Glomerular visceral epithelial cell (primary cell): ENCODE measurements at regions not wholly inside any gene's neighbourhood (a gene's known extent, or its start where the extent isn't known, plus 50 kb on each side); places are given as distances from the start of the nearest gene placed in this dataset.
"Not testable (repeated sequence)": the region's sequence is repeated elsewhere in the genome, so short reads cannot be mapped to it uniquely, and the experiment has no call there.

Experiments
- DNase-seq: peaks from one replicate; pipeline ENCODE4 v3.0.0-alpha.2; 2016; ENCODE audit errors: extremely low spot score

DNA sequence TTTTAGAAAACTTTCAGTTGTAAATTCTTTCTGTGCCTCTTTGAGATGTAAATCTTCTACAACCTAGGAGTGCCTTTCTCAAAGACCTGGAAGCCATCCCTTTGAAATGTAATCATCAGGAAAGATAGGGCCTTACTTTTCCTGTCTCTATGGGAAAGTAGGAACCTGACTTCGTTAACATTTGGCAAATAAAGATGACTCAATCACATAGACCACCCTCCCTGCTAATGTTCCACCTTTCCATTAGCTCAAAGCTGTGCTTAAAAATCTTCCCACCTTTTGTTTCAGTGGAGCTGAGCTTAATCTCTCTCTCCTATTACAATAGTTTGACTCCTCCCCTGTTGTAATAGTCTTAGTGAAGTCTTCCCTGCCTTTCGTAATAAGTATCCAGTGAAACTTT, 247.7 kb downstream of the OLFM4 start:
- no peak for DNase-seq

DNA sequence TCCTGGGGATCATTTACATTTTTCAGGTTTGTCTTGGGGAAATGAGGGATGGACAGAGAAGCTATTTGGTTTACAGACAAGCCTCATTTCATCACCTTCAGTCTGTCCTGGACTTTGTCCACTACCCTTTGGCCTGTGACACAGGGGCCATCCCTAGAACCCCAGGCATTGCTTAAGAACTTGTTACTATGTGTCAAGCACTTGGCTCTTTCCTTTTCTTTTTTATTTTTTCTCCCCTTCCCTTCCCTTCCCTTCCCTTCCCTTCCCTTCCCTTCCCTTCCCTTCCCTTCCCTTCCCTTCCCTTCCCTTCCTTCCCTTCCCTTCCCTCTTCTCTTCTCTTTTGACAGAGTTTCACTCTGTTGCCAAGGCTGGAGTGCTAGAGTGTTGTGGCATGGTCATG, 253.1 kb downstream of the OLFM4 start:
- no peak for DNase-seq

DNA sequence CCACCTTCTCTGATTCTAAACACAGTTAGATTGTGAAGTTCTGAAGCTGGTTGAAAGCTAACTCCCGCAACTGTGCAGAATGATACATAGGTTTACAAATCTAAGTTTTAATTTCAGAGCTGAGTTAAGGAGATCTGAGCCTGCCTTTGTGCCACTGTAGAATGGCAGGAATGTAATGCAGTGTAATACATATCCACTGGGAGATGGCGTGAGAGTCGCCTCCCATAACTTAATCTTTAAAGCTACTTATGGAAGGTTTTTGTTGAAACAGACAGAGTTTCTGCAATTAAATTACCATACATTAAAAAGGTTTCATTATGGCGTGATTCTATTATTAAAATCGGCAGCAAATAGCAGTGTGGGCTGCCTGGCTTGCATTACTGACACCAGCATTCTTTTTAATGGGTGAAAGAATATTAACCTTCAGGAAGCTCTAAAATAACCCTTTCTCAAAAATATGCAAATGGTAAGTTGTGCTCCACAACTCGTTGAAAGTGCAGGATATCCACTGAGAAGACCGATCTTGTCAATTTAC, 257.4 kb downstream of the OLFM4 start:
- DNase-seq: no peak

DNA sequence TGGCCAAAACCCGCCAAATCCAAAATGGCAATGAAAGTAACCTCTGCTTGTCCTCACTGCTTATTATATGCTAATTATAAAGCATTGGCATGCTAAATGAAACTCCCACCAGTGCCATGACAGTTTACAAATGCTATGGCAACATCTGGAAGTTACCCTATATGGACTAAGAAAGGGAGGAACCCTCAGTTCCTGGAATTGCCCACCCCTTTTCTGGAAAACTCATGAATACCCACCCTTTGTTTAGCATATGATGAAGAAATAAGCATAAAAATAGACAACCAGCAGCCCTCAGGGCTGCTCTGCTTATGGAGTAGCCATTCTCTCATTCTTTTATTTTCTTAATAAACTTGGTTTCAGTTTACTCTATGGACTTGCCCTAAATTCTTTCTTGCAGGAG, 269.8 kb downstream of the OLFM4 start:
- no peak for DNase-seq

DNA sequence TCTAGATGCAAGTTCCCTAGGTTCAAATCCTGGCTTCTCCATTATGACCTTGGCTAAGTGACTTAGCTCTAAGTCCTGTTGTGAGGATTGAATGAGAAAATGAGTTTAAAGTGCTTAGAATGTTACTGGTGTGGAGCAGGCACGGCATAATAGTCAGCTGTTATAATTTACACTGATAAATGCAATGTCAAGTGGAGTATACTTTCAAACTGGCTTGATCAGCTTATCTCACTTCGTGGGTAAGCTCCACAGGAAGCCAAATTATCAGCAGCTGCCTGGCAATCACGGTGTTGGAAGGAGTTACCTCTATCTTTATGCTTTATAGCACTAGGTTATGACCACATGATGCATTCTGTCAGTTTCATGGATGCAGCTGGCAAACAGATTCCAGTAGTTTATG, 272.8 kb downstream of the OLFM4 start:
- DNase-seq: no peak

DNA sequence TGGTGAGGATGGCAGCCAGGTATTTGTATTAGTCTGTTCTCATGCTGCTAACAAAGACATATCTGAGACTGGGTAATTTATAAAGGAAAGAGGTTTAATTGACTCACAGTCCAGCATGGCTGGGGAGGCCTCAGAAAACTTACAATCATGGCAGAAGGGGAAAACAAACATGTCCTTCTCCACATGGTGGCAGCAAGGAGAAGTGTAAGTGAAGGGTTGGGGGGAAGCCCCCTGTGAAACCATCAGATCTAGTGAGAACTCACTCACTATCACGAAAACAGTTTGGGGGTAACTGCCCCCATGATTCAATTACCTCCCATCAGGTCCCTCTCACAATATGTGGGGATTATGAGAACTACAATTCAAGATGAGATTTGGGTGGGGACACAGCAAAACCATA, 276.8 kb downstream of the OLFM4 start:
- DNase-seq: not testable (repeated sequence)

DNA sequence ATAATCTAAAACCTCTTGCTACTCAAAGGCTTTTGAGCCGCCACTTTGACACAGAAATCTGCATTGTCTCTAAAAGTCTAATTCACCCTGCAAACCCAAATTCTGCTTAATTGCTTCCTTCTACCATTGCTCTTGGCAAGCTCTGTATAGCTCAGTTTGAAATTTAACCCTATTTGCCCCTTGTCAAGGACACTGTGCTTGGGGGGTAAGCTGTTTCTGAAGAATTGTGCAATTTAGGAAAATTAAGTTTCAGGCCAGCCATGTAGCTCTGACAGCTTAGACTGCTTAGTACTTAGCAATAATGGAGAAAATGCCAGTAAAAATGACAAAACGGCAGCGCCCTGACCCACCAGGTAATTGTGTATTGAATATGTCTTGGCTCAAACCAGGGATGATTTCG, 282.2 kb downstream of the OLFM4 start:
- DNase-seq: no peak

DNA sequence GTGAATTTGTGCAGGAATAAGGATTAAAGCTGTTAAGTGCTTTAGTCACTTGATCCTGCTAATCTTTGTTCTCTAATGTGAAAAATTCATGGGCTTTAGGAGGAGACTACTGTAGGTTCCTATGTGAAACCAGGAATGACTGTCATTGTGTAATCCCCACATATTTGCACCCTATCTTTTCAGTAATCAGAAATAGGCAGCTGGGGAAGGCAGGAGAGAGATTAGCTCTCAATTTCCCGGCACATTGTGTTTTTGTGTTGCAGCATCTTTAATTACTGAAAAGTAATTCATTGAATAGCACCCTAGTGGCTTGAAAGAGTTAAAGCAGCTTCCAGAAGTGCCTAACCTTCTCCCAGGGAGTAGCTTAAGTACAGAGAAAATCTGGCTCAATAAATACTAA, 282.9 kb downstream of the OLFM4 start:
- no peak for DNase-seq

DNA sequence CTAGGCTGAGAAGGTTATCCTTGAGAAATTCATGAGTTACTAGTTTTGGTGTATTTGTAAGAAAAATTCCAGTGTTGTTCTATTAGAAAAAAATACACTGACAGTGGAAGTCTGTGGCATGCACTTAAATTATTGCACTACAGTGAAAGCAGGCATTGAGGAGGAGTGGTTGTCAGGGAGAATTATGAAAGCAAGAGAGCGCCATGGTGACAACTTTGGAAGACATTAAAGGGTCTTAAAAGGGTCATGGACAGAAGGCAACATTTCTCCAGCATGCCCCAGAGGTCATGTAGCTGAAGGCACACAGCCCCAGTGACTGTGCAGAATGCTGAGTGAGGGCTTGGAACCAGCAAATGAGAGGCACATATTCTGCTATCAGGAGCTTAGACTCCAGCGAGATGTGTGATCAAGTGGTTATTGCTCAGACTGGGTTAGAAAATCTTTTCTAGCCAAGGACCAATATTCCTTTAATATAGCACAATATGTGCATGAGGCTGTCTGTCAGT, 292.7 kb downstream of the OLFM4 start:
- DNase-seq: no peak

DNA sequence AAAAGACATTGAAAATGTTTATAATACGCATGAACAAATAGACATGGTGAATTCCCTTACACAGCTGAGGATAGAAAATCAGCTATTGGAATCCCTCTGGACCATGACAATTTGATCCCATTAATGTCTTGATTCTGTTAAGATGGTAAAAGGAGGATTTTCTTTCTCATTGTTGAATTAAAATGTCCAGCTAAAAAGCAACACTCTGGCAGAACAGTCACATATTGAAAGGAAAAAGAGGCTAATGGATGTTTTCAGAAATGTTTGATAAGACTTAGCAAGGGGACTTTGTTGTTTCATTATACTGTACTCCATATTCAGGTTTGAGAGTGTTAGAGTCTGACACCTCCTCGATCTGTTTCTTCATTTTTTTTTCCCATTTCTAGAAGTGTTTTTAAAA, 296.0 kb downstream of the OLFM4 start:
- no peak for DNase-seq

DNA sequence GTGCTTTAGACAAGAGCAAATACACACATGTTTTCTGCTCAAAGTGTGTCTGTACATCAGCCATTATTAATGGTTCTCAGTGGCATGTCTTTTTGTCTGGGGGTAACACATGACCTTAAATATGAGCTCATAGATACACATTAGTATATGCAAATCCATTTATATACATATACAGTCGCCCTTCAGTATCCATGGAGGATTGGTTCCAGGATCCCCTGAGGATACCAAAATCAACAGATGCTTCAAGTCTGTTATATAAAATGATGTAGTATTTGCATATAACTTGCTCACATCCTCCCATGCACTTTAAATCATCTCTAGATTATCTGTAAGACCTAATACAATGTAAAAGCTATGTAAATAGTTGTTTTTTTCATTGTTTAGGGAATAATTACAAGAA, 298.1 kb downstream of the OLFM4 start:
- no peak for DNase-seq

DNA sequence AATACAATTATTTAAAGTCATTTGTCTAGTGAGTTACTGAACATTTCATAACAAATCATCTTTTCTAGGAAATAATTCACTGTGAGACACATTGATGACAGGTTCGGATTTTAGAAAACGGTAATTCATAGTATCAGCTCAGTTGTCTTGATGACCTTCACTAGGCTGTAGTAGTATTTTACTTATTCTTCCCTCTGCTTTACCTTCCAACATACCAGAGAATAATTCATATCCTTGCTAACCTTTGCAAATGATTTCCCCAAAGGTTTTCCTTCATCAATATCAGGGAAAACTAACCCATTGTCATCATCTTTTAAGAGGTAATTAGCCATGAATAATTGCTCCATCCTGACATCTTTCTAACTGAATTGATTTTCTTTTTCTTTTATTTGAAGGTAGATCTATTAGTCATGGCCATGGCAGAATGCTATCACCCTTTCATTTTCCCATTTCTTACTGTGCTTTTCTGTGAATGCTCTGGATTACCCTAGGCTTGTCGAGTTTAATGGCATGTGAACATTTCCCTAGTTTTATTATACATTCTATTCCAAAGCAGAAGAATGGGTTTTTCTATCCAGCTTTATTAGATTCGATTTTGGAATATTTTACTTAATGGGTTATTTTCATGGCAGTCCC, 299.2 kb downstream of the OLFM4 start:
- DNase-seq: no peak

DNA sequence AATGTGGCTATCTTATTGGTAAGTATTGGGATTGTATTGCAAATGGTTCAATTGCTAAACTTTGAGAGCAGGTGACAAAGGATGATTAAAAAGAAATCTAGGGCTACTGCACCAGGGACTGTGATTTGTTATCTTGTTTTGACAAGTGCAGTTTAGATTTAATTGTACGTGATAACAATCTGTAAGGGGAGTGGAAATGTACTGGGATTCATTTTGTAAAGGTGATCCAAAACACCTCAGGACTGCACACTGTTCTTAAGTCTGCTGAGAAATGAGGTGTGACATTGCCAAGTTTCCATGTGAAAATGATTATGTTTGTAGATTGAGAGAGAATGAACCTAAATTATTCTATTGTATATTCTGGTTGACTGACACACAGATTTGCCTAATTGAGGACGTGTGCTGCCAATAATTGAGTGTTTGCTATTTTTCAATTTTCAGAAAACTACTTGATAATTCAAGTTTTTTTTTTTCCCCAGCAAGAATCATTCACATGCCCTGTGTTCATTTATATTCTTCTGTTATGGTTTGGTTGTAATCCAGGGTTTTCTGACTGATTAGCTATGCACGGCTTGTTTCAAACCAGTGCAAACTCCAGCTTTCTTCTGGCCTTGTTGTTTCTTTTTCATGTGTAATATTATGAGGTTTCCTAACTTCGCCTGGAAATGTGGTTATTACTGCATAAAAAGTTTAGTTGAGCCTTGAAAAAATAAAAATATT, 308.0 kb downstream of the OLFM4 start:
- no peak for DNase-seq

DNA sequence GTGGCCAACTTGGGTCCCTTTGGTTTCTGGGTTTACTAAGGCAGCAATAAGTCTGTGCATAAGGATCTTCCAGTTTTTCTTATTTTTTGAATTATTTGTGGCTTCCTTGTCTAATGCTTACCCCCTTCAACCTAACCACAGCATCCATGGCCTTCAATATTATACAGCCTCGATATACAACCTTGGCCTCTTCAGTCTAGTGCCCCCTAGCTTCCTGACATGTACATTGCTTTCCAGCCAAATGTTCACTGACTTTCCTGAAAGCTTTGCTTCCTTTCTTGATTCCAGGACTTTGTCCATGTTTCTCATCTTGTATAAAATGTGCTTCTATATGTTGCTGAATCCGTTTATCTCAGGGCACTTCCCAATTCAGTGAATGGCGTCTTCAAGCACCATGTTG, 310.1 kb downstream of the OLFM4 start:
- no peak for DNase-seq

DNA sequence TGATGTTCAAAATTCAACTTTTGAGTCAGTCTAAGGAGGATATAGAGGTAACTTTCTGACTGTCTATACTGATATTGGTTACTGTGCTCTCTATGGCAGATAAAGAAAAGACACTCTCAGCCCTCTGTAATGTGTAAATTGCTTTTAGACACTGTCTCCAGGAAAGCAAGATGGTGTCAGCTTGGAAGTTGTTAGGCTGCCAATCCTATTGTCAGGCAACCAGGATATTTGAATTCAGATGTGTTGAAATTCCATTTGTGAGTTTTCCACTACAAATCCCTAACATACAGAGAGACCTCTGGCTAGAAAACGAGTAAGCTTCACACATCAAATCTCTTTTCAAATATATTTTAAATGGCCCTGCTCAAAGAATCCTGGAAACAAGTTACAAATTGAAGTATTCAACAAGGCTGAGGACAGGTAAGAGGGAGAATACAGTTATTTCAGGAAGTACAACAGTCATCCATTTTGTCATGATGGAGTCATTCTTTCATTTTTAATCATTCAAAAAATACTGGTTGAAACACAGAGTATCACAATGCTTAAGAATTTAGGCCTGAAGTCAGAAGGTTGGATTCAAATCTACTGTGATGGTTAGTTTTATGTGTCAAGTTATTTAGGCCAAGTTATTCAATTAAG, 312.0 kb downstream of the OLFM4 start:
- DNase-seq: no peak

DNA sequence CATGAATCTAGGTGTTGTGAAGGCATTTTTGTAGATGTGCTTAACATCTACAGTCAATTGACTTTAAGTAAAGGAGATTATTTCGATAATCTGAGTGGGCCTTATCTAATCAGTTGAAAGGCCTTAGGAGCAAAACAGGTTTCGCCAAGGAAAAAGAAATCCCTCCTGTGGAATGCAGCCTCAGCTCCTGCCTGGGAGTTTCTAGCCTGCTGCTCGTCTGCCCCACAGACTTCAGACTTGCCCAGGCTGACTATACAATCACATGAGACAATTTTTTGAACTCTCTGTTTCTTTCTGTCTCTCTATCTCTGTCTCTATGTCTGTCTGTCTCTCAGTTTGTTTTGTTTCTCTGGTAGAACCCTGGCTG, 312.5 kb downstream of the OLFM4 start:
- DNase-seq: no peak

DNA sequence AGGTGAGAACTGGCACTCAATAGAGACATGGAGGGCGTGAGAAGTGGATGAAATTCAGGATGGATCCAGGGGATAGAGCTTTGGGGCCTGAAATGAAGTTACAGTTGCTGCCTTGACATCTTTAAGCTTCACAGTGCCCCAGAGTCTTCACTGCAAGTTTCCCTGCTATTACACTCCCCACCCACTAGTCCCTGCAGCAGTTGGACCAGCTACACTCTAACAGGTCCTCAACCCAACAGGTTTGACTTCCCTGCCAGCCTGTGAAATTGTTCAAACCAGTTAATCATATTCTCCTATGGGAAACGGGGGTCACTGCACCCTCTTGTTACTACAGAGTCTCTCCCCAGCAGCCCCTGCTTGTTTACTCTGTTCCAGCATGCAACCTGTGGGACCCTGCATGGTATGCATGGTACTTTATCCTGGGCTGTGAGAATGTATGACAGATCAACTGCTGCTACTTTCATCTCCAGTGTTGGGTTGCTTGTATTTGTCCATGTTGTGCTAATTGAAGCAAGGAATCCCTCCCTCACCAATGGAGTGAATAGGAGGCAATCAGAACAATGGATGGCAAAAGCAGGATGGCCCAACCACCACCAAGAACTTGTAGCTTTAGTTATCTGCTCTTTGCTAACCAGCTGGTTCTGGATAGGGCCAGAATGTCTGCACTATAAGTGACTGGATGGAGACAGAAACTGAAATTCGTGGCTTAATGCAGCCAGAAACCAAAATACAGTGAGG, 314.2 kb downstream of the OLFM4 start:
- no peak for DNase-seq

DNA sequence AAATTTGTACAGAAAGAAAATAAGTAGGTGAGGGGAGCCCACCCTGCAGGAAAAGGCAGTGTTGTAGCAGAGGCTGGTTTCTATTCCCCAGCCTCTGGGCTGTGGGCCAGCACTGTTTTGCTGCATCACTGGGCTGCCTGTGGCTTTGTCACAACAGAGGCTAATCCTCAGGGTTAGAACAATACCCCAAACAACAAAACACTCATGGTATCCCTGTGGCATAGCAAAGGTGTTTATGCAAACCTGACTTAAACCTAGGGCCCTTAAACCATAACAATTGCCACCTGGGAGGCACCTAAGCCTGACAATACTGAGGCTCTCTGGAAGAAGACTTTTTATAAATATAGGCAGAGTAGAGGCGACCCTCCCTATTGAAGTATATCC, 314.7 kb downstream of the OLFM4 start:
- DNase-seq: no peak

DNA sequence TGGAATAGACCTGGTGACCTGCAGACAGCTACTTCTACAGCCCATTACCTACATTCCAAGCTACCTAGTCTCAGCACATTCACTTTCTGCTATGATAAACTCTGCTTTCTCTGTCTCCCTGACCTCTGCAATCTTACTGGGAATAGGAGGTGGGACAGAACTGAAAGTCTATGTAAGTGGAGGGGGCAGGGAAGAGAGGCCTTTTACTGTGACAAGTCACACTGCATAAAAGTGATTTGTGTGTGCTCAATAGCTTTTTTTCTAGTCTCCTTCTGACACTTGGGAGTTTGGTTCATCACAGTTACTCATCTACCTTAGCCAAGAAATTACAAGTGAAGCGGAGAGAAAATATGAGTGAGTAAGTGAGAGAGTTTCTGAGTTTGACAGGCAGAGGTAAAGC, 322.4 kb downstream of the OLFM4 start:
- no peak for DNase-seq

DNA sequence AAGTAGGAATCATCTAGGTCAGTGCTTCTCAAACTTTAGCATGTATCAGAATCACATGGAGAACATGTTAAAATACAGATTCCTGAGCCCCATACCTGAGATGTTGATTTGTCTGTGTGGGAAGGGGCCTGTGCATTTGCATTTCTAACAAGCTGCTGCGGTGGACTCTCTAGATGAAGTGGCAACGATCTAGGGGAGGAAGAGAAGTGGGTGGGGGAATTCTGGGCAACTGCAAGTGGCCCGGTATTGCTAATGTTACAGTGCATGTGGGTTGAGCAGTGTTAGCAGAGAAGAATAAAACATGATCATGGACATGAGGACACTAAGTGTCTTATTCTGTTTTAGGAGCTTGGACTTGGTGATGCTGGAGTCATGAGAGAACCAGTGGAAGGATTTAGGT, 329.0 kb downstream of the OLFM4 start:
- no peak for DNase-seq

DNA sequence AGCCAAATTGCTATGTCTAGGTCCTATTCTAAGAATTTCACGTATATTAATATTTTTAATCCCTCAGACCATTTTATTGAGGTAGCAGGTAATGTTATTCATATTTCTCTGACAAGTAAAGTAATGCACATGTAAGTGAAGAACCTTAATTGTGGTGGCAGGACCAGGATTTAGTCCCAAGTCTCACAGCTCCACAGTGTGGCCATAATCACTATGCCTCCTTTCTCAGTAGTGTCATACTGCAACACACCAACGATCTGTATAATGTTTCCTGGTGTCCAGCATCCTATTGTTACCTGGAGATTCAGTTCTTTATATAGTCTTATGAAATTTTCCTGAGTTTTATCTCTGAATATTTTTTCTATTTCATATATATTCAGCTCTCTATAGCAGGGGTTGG, 340.3 kb downstream of the OLFM4 start:
- DNase-seq: no peak

DNA sequence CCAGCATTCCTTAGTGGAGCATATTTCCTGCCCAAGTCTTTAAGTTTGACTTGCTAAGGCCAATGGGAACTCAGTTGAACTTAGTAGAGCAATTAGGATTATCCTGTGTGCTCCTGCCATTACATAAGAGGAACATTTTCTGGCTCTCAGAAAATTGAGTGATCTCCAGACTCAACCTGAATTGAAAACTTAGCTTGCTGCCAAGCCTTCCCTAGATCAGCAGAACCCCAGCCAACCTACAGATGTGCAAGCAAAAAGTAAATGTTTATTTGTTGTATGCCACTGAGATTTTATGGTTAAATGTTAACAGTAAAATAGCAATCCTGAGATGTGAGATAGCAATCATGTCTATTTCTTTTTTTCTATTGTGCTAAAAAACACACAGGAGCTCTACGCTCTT, 350.9 kb downstream of the OLFM4 start:
- no peak for DNase-seq
